Left cardiac atrium (tissue), 4 donors: ENCODE measurements at regions not wholly inside any gene's neighbourhood (a gene's known extent, or its start where the extent isn't known, plus 50 kb on each side); places are given as distances from the start of the nearest gene placed in this dataset.

Experiments used
- ATAC-seq, 2 donors: fragments of 200-7000 bp; cut with Tn5 transposase; one replicate each; pipeline ENCODE4 v1.9.1; 2020; ENCODE audit warnings: mild to moderate bottlenecking in 2 of 2, moderate library complexity in 2 of 2
- DNase-seq: peaks from one replicate; pipeline ENCODE4 v3.0.0-alpha.2; 2020
- intact Hi-C, 2 donors: fragments of 100-400 bp; cut with DNase I; formaldehyde crosslinking; loops; one replicate each; pipeline versions ENCODE4 v1.14.1 to v1.15.1; 2022 to 2023
- donor health status: DM: no; HTN: yes; CAD: no.
- donor health status: DM: no; HTN: yes; CAD: no; lungs with severe emphysema.
- donor health status: DM: yes; HTN: yes; CAD: no.
- donor health status: Dilated cardiomyopathy.

DNA sequence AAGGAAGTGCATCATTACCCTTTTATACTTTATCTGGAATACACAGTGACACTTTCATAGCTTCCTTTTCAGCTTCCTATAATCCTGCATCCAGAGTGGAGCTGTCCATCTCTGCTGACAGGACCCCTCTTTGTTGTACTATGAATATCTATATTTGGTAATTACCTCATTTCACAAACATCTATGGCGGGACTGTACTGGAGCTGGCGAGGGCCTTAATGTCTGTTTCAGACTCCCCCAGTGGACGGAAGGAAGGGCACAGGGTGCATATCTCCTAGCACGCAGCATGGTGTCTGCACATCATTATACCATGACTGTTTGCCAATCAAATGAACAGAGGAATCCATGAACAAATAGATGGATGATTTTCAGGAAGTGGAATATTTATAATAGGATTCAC is 142.3 kb downstream of the SOX11 start:
- DNase-seq (no peak), ATAC-seq (peak; percentile 25 to 57)
- intact Hi-C loops, result no loop called here

DNA sequence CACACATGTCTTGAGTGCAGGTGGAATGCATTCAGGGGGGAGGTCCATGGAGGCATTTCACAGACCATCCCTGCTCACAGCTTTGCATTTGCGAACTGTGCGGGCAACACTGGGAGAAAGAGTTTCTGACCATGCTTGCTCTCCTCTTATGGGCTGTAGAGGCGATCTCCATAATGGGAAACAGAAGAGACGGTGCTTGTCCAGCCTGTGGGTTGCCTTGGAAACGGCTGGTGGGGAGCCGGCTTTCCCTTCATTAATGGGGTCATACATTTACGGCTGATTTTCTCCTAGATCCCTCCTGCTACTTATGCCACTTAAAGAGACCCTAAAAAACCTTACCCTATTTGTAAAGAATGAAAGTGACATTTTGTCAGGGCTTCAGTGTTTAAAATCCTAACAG is 147.4 kb downstream of the SOX11 start:
- intact Hi-C loops, result no loop called here
- no peak for DNase-seq
- ATAC-seq, result no peak

DNA sequence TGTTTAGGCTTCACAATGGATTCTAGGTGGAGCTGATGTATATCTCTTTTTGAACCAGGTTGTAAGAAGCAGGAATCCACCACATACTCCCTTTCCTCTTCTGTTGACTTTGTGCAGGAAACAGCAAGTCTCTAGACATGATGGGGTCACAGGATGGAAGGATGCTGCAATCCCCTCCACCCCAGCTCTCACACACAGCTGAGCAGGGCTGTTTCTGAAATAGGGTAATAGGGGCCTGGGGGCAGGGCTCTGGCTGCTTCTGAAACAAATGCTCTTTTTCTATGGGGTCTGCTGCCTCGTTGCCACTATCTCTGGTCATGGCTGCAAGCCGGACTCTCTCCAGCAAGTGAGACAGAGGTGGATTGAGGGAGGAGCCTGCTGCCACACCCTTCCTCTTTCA is 148.9 kb downstream of the SOX11 start:
- DNase-seq, result no peak
- intact Hi-C loops, result no loop called here
- no peak for ATAC-seq

DNA sequence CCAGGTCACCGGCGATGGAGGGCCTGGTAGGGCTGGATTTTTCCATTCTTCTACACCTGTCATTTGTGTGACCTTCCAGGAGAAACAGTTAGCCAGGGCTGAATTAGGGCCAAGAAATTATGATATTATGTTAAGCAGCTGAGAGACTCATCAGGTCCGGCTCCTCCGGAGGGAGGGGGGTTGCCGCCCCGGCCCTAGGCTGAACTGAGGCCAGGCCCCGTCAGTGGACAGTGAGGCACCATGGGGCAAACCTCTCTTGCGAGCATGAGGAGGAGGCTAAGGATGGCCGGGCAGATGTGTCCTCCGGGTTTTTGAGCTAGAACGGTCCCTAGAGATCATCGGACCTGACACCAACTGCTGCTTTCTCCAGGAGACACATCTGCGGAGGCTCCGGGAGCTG is 150.1 kb downstream of the SOX11 start:
- intact Hi-C loops, result no loop called here
- no peak for ATAC-seq

DNA sequence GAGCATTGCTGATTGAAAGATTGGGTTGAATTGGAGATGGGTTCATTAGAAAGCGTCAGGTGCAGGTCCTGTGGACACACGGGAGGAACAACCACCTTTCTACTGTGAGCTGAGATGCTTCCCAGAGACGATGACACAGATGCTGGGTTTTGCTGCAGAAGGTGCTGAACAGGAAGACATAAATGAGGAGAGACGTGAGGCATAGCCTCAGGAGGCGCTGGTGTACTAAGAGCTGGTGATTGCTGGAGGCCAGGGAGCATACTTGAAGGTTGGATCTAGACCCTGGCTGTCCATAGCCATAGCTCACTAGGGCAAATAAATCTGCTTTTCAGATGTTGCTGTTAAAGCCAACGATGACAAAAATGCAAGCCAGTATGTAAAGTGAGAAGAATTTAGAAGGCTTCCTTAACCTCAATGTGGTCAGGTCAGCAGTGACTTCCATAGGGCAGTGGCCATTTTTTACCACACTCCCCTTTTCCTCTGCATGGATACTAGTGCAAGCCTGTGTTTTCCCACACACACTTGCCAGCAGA is 153.7 kb downstream of the SOX11 start:
- DNase-seq (no peak), ATAC-seq (no peak)
- intact Hi-C loops, result no loop called here

More for the DNA sequence above, 150.1 kb downstream of the SOX11 start:
- no peak for DNase-seq

DNA sequence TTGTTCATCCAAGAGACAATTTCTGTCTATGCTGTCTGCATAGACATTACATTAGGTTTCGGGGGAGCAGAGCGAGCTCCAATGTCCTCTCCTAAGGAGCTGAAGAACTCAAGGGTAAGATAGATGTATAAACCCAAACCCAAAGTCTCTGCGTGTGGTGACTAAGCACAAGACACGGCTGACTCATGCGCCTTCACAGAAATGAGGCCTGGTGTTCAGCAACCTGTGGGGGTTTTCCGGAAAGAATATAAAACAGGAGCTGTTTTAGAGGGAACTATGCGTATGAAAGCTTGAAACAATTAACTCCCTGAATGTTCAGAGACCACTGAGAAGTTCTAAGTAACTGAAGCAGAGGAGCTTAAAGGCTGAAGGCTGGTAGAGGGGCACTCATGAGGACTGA is 154.7 kb downstream of the SOX11 start:
- ATAC-seq, result no peak
- intact Hi-C loops, result no loop called here

DNA sequence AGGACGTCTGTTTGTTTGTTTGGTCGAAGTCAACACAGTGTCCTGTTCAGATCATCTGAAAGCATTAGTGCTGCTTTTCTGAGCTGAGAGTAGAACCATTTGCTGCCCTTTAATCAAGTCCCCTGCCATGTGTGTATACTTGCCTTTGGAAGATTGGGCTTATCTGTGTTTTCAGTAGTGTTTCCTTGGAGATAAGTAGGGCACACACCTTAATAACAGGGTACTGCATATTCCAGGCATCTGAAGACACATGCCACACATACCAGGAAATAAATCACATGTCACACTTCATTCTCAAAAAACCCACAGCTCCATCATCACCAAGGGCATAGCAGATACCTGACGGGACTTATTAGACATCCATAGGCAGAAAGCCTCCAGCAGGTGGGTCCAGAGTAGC is 157.4 kb downstream of the SOX11 start:
- ATAC-seq (no peak), DNase-seq (no peak)
- intact Hi-C loops, result no loop called here

More for the DNA sequence above, 154.7 kb downstream of the SOX11 start:
- DNase-seq, result no peak

DNA sequence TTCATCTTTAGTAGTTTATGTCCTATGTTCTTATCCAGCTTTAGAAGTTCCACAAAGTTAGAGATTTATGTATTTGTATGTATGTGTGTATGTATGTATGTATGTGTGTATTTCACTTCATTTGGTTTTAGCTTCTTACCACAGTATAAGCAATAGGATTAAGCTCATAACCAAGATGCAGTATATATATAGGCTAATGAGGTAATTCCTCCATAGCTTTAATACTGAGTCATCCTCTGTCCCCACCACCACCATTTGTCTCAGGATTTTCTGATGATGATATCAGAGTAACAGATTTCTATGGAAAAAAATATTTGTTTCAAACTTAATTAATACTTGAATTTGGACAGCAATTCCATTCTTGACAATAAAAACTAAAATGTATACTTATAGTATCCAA is 159.2 kb downstream of the SOX11 start:
- intact Hi-C loops, result no loop called here
- ATAC-seq (no peak), DNase-seq (no peak)

DNA sequence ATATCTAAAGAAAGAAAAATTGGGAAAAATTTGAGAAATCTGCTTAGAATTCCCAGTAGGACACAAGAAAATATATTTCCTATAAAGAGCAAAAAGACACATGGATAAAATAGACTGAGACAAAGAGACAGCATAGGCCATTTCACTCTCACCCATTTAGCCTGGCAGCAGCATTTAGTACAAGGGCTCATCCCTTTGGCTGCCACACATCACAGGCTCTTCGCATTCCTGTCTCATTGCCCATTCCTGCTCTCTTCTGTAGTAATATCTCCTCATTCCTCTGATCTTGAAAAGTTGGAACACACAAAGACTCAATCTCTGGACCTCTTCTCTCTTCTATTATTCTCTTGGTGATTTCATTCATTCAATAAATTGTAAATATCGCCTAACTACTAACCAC is 162.6 kb downstream of the SOX11 start:
- intact Hi-C loops, result no loop called here
- ATAC-seq (peak; percentile 72 to 92), DNase-seq (no peak)

DNA sequence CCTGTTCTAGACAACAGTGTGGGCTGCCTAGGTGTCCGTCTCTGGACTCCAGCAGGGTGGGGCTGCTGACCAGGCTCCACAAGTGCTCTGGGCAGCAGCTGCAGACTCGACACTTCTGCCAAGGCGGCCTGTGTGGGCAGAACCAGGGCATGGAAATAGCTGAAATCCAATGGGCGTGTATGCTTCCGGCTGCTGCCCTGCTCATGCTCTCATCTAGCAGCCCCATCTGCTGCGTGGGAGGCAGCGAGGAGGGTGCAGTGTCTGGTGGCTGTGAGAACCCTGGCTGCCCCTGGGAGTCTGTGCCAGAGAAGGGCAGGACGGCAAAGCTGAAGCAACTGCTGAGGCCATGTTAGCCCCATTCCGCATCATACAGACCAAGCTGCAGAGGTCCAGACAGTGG is 174.9 kb downstream of the SOX11 start:
- intact Hi-C loops, result no loop called here
- ATAC-seq (no peak), DNase-seq (peak; percentile 19)

DNA sequence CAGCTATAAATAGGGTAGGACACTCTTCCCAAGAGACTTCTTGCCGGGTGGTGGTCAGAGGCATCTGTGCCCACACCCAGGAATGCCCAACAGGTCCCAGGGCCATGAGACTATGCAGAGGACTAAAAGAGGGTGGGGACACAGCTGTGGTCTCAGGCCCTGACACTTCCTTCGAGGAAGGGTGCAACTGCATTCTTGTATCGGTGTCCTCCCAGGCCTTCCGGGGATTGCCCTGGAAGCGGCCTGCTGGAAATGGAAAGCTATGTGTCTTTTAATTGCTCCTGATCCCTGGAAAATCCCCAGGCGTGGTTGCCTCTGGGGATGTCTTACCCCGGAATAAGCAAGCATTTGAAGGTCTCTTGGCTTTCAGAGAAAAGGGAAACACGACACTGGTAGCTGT is 176.7 kb downstream of the SOX11 start:
- DNase-seq, result no peak
- ATAC-seq, result no peak
- intact Hi-C loops, result no loop called here

DNA sequence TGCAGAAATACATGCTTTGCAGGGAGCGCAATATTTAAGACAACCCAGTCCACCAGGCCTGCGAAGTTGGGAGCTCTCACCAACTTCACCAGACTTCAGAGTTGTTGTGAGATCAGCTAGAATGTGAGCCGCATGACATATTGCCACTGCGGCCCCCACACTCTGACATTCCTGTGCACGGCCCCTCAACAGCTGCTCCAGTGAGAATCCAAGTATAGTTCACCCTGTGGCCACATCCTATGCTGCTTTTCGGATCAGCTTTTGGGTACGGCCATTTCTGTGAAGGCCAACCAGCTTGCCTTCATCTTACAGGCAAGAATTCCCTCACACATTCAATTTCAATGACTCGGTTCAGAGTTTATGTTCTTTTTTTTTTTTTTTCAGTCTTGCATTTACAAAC is 177.8 kb downstream of the SOX11 start:
- intact Hi-C loops, result no loop called here
- DNase-seq (no peak), ATAC-seq (no peak)

DNA sequence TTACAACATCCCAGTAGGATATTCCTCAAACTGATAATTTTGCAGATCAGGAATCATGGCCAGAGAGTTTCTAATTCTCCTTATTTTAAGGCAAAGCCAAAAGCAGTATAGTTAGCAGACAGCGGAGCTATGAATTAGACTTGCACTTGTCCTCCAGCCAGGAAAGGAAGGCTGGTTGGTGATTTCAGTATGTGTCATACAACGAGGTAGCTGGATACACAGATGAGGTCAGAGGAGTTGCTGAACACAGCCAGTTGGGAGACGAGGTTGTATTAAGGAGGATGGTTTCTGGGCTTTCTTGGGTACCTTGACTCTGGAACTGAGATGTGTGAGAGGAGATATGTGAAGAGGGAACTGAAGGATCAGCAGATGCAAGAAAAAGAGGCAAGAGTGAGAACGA is 185.2 kb downstream of the SOX11 start:
- DNase-seq (no peak), ATAC-seq (no peak)
- intact Hi-C loops, result no loop called here

DNA sequence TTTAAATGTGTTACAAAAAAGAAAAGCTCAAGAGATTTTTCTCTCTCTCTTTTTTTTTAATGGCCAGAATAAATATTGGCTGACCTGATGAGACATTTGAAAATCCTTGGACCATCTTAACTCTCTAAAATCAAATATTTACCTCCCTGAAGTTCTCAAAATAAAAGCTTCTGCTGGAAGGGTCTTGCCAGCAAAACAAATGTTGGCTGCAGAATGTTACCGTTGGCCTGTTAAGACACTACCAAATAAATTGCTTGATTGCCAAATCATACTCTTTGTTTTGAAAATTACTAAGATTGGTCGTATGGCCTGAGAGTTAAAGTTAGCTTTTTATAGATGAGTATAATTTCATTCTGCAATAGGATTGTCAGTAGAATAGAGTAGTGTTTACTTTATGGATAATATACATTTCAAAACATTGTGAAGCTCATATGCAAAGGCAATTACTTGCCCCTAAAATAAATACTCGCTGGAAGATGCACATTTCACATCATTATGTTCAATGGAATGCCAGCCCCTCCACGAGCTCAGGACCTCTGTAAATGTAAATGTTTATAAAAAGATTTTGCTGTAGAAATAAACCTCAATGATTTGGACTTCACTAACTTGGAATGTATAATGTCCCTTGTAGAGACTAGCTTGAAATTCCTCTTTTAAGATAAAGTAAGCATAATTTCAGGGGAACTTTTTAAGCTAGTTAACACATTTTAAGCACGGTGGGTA is 193.4 kb downstream of the SOX11 start:
- intact Hi-C loops, result no loop called here
- DNase-seq (no peak), ATAC-seq (no peak)

DNA sequence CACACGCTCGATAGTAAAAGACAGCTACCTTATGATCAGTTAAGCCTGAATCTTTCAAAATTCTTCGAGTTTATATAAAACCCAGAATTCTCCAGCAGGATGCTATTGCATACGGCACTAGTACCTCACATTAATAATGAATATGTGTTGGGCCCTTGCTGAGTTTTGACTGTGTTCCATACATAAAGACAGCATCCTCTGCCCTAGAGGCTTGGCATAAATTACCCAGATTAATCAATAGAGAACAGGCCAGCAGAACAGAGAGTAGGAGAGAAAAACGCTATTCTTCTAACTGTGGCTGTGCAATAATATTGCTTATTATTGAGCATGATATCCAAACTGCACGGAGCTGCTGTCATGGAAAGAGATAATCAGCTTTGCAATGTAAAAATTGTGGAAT is 194.3 kb downstream of the SOX11 start:
- ATAC-seq, result no peak
- no peak for DNase-seq
- intact Hi-C loops, result no loop called here

DNA sequence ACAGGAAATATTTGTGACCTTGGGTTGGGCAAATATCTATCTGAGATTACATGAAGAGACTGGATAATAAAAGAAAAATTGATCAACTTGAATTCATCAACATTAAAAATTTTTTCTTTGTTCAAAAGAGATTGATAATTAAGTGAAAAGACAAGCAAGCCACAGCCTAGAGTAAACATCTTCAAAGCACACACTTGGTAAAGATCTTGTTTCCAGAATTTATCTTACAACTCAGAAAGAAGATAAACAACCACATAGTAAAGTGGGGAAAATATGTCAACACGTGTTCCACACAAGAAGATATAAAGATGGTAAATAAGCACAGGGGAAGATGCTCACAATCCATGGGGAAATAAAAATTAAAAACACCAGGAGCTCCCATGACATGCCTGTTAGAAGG is 195.9 kb downstream of the SOX11 start:
- no peak for ATAC-seq
- DNase-seq, result no peak
- intact Hi-C loops, result no loop called here

DNA sequence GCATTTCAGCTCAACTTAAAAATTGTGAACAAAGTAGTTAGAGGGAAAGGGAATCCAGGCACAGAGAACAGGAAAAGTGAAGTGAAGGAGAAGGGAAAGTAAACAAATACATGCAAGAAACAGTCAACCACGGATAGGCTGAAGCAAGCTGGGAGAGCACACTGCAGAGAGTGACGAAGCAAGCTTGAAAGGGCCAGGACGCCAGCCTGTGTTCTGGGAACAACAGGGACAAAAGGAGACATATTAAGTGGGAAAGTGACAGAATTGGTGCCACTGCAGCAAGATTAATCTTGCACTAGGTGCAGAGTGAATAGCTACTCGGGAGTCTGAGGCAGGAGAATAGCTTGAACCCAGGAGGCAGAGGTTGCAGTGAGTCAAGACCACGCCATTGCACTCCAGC is 197.3 kb downstream of the SOX11 start:
- no peak for ATAC-seq

DNA sequence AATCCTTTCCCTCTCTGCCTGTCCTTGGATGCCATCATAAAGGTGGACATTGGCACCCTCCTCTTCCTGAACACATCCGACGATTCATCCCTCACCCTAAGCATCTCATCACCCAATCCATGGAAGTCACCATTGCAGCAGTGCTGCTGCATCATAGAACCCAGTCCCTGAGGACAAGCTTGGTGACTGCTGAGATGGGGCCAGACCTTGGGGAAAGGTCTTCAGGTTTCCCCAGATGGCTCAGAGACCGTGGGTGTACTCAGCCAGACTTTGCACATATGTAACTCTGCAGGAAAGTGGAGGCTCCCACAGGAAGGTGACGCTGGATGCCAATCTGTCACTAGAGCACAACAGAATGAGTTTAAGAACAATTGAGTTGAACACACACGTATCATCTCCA is 202.2 kb downstream of the SOX11 start:
- ATAC-seq, result no peak
- intact Hi-C loops, result no loop called here
- DNase-seq, result no peak

More for the DNA sequence above, 197.3 kb downstream of the SOX11 start:
- intact Hi-C loops, result no loop called here
- DNase-seq, result no peak

DNA sequence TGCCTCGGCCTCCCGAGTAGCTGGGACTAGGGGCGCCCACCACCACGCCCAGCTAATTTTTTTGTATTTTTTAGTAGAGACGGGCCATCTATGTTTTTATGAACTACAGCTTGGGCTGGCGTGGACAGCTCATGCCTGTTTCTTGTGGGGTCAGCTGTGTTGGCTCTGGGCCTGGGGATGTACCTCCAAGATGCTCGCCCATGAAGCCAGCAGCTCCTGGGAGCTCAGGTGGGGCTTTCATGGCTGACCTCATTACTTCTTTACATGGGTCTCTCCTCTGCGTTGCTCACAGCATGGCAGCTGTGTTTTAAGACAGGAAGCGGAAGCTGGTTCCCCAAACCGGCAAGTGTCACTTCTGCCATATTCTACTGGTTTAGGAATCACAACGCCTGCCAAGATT is 203.1 kb downstream of the SOX11 start:
- ATAC-seq, result no peak
- no peak for DNase-seq
- intact Hi-C loops, result no loop called here

DNA sequence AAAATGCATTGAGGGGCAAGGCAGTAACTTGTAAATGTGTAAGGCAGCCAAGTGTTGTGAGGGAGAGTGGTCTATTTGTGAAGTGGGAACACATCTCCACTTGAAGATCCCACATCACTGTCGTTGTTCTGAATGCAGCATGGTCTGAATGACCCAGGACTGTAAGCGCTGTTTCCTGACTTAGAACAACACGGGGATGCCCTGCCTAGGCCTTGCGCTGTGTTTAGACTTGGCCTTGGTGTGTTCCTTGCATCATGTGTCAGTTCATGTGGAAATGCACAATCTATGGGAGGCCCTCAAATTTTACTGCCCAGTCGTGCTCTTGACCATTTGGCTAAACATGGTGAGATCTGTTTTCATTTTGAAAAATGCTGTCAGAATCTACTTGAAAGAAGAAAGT is 205.1 kb downstream of the SOX11 start:
- DNase-seq, result no peak
- intact Hi-C loops, result no loop called here
- no peak for ATAC-seq

DNA sequence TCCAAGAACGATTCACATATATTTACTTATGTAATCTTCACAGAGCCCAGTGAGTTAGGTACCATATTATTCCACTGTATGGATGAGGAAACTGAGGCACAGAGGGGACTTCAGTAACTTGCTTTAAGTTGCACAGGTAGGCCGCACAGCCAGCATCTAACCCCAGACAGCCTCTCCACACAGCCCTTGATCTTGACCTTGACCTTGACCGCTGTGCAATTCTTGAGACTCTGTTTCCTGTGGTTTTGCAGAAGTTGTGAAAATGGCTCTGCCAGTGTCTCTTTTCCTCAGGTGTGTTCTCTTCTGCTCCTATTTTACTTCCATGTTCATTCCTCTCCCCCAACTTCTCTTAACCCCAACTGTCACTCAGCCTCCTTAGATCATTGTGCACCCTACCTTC is 206.5 kb downstream of the SOX11 start:
- intact Hi-C loops, result no loop called here
- ATAC-seq (no peak), DNase-seq (no peak)

DNA sequence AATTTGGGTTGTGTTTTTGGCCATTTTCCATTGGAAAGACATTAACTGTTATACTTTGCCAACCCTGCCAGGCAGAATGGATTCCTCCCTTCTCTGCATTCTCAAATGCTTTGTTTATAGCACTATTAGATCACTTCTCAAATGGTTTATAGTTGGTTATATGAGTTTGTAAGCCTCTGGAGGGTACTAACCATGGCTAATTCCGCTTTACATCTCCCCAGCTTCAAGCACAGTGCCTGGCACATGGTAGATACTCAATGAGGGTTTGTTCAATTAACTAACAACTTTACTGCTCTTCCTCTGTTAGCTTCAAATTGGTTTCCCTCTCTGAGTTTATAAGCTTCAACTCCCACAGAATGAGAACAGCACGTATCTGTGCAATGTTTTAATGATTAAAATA is 213.5 kb downstream of the SOX11 start:
- intact Hi-C loops, result no loop called here
- DNase-seq, result no peak
- ATAC-seq, result no peak
